NCI-H2171 (cell line): ENCODE measurements at regions not wholly inside any gene's neighbourhood (a gene's known extent, or its start where the extent isn't known, plus 50 kb on each side); places are given as distances from the start of the nearest gene placed in this dataset.

Source experiments
- DNase-seq: peaks from one replicate; lab custom pipeline; 2025; lab: John Stamatoyannopoulos, UW

DNA sequence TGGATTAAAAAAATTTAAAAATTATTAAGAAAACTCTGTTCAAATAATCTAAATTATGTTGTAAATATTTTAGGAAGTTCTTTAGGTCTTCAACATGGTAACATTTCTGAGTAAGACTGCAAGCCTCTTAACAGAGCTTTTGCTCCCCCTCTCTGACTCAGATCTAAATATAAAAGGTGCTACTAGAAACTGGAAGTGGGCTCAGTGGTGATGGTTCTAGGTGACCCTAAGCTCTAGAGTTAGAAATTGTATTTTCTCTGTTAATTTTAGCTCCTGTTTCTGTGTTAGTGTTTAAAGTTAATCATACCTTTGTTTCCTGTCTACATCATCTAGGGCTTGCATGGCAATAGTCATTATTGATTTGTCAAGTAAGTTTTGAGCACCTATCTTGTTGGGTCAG, 159.9 kb upstream of the MEIS2 start:
- no peak for DNase-seq

DNA sequence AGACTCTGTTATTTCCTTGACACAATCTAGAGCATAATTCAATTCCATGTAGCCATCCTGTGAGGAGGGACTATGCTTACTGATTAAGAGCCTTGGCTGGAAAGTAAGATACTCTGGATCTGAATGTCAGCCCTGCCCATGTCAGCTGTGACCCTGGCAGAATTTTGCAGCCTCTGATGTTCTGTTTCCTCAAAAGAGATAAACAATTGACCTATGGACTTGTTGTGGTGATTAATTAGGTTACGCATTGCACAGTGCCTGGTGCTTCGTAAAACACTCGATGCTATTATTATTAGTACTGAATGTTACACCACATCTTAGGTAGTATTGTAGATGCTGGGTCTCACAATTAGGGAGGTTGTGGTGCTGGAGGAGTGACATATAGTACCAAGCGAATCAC, 161.3 kb upstream of the MEIS2 start:
- DNase-seq = no peak

DNA sequence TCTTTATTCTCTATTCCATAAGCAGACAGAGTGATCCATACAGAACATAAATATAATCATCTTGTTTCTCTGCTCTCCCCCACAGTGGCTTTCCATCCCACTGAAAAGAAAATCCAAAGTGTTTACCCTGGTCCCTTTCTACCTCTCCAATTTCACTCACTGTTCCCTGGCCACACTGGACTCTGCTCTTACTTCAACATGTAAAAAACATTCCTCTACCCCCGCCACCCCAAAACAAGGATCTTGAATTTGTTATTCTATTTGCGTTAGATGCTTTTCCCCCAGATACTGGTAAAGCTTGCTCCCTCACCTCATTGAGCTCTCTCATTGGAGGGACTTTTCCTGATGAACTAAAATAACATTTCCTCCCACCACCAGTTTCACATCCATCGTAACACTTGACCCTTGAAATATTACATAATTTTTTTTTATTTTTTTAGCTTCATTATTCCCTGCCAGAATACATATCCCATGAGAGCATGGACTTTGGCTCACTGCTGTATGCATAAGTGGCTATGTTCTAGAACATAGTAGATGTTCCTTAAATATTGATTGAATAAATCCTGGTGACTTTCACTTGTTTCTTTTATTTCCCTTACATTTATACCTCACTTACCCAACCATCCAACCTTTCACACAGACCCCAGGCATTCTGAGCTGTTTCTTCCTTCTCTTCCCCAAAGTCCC, 162.7 kb upstream of the MEIS2 start:
- no peak for DNase-seq

DNA sequence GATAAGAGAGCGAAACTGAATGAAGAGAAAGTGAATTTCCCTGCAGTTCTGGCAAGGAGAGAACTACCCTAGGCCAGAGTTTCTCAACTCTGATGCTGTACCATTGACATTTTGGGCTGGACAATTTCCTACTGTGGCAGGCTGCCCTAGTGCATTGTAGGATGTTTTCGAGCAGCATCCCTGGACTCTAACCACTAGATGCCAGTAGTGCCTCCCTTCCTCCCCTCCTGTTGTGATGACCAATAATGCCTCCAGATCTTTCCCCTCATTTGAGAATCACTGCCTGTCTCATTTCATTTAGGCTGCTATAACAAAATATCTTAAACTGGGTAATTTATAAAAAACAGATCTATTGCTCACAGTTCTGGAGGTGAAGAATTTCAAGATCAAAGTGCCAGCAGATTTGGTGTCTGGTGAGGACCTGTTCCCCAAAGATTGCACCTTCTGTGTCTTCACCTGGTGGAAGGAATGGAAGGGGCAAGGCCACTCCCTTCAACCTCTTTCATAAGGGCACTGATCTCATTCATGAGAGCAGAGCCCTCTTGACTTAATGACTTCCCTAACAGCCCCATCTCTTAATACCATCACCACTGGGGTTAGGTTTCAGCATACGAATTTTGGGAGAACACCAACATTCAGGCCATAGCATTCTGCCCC, 188.9 kb upstream of the MEIS2 start:
- DNase-seq = no peak

GRCh38 chr15:37291920-37292319, 191.6 kb upstream of the MEIS2 start:
- no peak for DNase-seq

DNA sequence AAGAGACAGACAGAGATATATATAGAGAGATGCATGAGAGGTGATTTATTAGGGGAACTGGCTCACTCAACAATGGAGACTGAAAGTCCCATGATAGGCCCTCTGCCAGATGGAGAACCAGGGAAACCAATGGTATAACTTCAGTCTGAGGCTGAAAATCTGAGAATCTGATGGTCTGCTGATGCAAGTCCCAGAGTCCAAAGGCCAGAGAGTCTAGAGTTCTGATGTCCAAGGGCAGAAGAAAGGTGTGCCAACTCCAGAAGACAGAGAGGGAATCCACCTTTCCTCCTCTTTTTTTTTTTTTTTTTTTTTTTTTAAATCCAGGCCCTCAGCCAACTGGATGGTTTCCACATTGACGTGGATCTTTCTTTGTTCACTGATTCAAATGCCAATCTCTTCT, 197.9 kb upstream of the MEIS2 start:
- no peak for DNase-seq

GRCh38 chr15:37339437-37339836, 239.1 kb upstream of the MEIS2 start:
- DNase-seq = no peak

DNA sequence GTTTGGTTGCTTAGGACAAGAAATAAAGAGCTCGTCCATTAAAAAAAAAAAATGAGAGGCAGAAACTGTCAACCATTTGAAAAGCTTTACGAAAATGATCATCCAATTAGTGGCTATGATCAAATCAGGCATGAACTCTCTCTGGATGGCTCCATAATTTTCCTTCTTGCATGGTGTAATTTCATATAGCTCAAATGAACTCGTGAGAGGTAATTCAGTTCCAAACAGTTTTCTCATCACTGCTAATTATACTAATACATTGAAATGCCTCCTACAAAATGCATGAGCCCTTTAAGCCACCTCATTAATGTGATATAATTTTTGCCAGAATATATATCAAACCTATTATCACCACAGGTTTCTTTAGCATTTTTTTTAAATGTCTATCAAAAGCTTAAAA, 239.5 kb upstream of the MEIS2 start:
- DNase-seq = no peak

DNA sequence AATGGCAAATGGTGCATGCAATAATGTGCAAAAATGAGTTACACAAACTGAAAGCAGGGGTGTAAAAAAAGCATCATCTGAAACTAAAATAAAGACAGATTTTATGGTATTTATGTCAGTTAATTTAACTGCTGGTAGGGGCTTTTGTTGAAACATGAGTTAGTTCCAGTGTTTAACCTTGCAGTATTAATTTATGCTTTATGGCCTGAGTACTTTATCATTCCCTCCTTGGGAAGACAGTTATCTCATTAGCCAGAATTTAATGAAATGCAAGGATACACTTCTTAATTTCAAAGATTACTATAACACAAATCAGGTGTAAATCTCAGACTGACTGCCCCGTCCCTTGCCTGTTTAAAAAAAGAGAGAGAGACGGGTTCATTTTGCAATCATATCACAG, 240.1 kb upstream of the MEIS2 start:
- no peak for DNase-seq

- no peak for DNase-seq
These were observed 258.9 kb upstream of the MEIS2 start for GRCh38 chr15:37359101-37359892.

- DNase-seq = no peak
These were observed 259.5 kb upstream of the MEIS2 start for GRCh38 chr15:37359893-37360290.

- DNase-seq = no peak
These were observed 260.4 kb upstream of the MEIS2 start for GRCh38 chr15:37360724-37361123.

DNA sequence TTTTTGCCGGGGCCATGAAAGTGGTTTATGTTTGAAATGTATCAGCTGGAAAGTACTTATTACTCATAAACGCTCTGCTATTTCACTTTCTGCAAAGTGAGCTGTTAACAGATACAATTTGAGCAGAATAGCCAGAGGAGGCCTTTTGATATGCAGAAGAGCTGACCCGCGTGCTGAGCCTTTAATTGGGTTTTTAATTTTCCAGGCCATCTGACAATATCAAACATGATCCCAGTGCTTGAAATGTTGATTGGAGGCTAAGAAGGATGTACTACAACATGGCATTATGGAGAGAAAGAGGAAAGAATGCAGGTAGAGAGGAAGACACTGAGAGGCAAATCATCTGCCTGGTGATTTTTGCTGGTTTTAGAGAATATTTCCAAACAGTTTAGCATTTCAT, 261.3 kb upstream of the MEIS2 start:
- no peak for DNase-seq

DNA sequence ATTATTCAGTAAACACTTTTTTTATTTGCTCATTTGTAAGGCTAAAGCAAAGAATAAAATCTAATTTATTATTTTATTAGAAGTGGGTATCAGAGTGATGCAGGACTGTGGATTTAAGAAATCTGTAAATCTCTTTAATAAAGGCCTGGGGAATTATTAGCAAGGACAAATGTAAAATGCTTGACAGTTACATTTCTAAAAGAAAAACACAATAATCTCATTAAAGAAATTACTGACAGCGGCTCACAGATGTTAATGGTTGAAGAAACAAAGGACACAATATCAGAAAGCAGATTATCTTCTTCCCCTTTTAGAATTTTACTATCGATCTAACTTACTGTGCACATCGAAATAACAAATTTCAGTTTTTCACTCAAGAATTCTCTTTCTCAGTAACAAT, 262.1 kb upstream of the MEIS2 start:
- no peak for DNase-seq

- no peak for DNase-seq
These were observed 268.6 kb upstream of the MEIS2 start for GRCh38 chr15:37368961-37369360.

DNA sequence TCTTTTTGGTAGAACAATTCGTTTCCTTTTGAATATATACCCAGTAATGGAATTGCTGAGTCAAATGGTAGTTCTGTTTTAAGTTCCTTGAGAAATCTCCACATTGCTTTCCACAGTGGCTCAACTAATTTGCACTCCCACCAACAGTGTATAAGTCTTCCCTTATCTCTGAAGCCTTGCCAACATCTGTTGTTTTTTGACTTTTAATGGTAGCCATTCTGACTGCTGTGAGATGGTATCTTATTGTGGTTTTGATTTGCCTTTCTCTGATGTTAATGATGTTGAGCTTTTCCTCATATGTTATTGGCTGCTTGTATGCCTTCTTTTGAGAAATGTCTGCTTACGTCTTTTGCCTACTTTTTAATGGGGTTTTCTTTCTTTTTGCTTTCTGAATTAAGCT, 270.6 kb upstream of the MEIS2 start:
- no peak for DNase-seq

DNA sequence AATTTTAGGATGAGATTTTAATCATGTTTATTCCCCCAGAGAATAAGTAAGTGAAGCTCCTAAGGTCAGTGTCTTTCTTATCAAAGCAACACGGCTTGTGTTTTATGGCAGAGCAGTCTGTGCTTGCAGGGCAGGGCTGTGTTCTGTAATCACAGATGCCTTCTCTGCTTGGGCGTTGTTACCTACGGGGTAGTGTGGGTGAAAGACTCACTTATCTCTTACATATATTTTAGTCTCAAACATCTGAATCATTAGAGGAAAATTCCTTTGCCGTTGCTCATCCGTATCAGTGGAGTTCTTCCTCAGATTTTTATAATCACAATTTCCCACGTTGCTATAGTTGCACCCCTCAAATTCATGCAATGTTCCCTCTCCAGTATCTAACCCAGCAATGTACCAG, 271.7 kb upstream of the MEIS2 start:
- no peak for DNase-seq

DNA sequence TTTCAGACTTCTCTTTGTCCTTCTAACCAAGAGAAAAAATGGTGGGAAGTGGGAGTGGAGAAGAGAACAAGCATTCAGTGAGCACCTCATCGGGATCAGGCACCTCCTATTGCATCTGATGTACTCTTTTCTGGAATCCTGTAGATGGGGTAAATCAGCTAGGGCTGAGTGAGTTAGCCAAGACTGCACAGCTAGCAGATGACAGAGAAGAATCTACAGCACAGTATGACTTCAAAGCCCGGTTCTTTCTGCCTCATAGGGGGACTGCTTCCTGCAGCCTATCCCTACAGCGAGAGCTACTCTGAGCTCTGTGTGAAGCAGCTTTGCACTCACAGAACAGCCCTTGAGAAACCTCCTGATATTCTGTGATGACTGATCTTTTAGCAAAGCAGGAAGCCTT, 275.2 kb upstream of the MEIS2 start:
- DNase-seq = no peak

DNA sequence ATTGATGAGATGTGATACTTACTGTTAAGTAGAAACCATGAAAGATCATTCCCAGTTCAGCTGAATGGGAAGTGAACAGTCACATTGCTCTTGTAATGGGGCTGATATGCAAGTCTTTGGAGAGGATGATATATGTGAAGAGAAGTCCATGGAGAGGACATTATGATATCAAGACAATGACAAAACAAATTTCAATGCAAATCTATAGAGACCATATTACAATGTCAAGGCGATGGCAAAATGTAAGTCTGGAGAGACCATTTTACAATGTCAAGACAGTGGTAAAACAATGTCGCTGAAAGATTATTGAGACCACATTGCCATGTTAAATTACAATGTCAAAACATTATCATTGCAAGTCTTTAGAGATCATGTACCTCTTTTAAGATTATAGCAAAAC, 277.1 kb upstream of the MEIS2 start:
- no peak for DNase-seq

DNA sequence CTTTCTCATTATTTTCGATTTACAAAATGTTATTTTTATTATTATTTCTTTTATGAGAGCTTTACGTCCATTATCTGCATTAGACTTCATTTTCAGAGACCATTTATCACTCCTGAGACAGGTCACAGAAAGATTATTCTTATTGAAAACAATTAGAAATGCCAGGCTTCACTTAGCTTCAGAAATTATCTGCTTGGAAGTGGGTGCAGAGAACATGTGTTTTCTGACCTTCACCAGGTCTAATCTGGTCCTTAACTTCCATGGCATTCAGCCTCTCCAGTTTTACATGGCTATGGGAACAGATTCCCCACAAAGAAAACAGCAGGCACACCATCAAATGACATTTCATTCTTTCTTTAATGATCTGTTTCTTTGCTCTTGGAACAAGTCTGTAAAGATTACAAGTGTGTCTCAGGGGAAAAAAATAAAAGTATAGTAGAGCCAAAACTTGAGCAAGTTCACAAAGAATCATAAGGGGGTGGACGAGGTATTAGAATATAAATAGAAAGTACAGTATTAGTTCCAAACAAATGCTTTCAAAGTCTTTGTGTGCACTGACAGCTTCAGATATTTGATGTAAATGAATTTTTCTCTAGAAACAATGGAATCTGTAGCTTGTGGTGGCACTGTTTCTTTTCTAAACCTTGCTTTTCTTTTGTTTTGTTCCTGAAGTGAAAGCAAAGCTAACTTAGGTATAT, 294.2 kb upstream of the MEIS2 start:
- no peak for DNase-seq

DNA sequence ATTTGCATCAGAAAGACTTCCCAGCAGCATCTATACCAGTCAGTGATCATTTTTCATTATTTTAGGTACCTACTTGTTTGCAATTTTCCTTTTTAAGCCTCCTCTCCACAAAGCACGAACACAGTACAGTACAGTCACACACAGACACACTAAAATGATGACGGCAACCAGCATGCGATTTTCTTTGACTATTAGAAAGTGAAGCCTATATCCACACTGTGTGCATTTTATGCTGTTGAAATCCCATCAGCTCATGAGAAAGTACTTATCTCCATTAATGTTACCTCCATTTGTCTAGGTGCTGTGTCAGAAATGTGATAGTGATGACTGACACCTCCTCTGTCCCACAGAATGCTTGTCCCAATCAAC, 294.7 kb upstream of the MEIS2 start:
- DNase-seq = no peak

- no peak for DNase-seq
These were observed 297.1 kb upstream of the MEIS2 start for GRCh38 chr15:37397266-37398022.
